Right hindlimb (tissue), 1 donor: ENCODE measurements at regions not wholly inside any gene's neighbourhood (a gene's known extent, or its start where the extent isn't known, plus 50 kb on each side); places are given as distances from the start of the nearest gene placed in this dataset.

Experiments used
- DNase-seq: peaks from one replicate; pipeline ENCODE4 v3.0.0-alpha.2; 2018

- peak; percentile 7 for DNase-seq
Measured at GRCh38 chr11:119488256-119488995, 65.5 kb upstream of the THY1 start.

GRCh38 chr11:119486691-119487259 is 63.8 kb upstream of the THY1 start:
- DNase-seq: peak; percentile 10

- no peak for DNase-seq
Measured at GRCh38 chr11:119486016-119486415, 63.0 kb upstream of the THY1 start.

GRCh38 chr11:119484741-119485605 is 62.0 kb upstream of the THY1 start:
- peak; percentile 16 for DNase-seq

- peak; percentile 18 for DNase-seq
Measured at GRCh38 chr11:119483881-119484371, 61.0 kb upstream of the THY1 start.

- peak; percentile 19 for DNase-seq
Measured at GRCh38 chr11:119483341-119483880, 60.4 kb upstream of the THY1 start.

GRCh38 chr11:119482521-119483011 is 59.6 kb upstream of the THY1 start:
- peak; percentile 11 for DNase-seq

GRCh38 chr11:119481667-119482400 is 58.9 kb upstream of the THY1 start:
- no peak for DNase-seq

GRCh38 chr11:119481021-119481666 is 58.2 kb upstream of the THY1 start:
- peak; percentile 91 for DNase-seq

GRCh38 chr11:119480380-119481020 is 57.5 kb upstream of the THY1 start:
- DNase-seq: no peak

GRCh38 chr11:119479685-119480275 is 56.8 kb upstream of the THY1 start:
- no peak for DNase-seq

- no peak for DNase-seq
Measured at GRCh38 chr11:119478711-119479285, 55.8 kb upstream of the THY1 start.

- no peak for DNase-seq
Measured at GRCh38 chr11:119476666-119477331, 53.8 kb upstream of the THY1 start.

- no peak for DNase-seq
Measured at GRCh38 chr11:119476038-119476437, 53.1 kb upstream of the THY1 start.

- peak; percentile 85 for DNase-seq
Measured at GRCh38 chr11:119474682-119475596, 52.0 kb upstream of the THY1 start.

- DNase-seq: no peak
Measured at GRCh38 chr11:119473901-119474681, 51.1 kb upstream of the THY1 start.

- no peak for DNase-seq
Measured at GRCh38 chr11:119473226-119473625, 50.3 kb upstream of the THY1 start.

GRCh38 chr11:119472856-119473222 is 49.9 kb upstream of the THY1 start:
- no peak for DNase-seq
